DOHH2 (cell line): ENCODE measurements at regions not wholly inside any gene's neighbourhood (a gene's known extent, or its start where the extent isn't known, plus 50 kb on each side); places are given as distances from the start of the nearest gene placed in this dataset.

ENCODE experiments used
- H3F3A ChIP-seq: fragments of 200-600 bp; sonication (generic), shearing (Covaris generic); 2 replicates; pipeline ENCODE4 v1.6.0; 2016; ENCODE audit warnings: antibody characterized with exemption, mild to moderate bottlenecking; ENCODE audit not compliant: control insufficient read depth, insufficient read depth
- H3K27ac ChIP-seq: fragments of 200-600 bp; sonication (generic); 2 replicates; pipeline ENCODE4 v1.5.1; 2014; ENCODE audit warnings: low read depth, mild to moderate bottlenecking, low read length, moderate library complexity
- H3K27me3 ChIP-seq: fragments of 200-600 bp; sonication (generic); 2 replicates; pipeline ENCODE4 v1.6.1; 2014; ENCODE audit warnings: mild to moderate bottlenecking, low read length, mixed read lengths; ENCODE audit not compliant: control insufficient read depth
- H3K36me3 ChIP-seq: fragments of 200-600 bp; sonication (generic); 2 replicates; pipeline ENCODE4 v1.6.1; 2014; ENCODE audit warnings: mild to moderate bottlenecking, low read length, moderate library complexity, mixed read lengths; ENCODE audit not compliant: control insufficient read depth
- H3K4me1 ChIP-seq: fragments of 200-600 bp; sonication (generic); 2 replicates; pipeline ENCODE4 v1.6.1; 2014; ENCODE audit warnings: mild to moderate bottlenecking, low read length, mixed read lengths; ENCODE audit not compliant: control insufficient read depth
- H3K4me2 ChIP-seq: fragments of 200-600 bp; sonication (generic); 2 replicates; pipeline ENCODE4 v1.6.0; 2014; ENCODE audit warnings: mild to moderate bottlenecking, low read length, moderate library complexity
- H3K4me3 ChIP-seq: fragments of 200-600 bp; sonication (generic); 2 replicates; pipeline ENCODE4 v1.5.1; 2014; ENCODE audit warnings: mild to moderate bottlenecking, low read length, mixed read lengths
- H3K79me2 ChIP-seq: fragments of 200-600 bp; sonication (generic); 2 replicates; pipeline ENCODE4 v1.6.1; 2014; ENCODE audit warnings: mild to moderate bottlenecking, low read length, mixed read lengths; ENCODE audit not compliant: control insufficient read depth
- H3K9me2 ChIP-seq: fragments of 200-600 bp; sonication (generic); replicated peaks from 2 replicates; pipeline ENCODE4 v1.6.1; 2014; ENCODE audit warnings: mild to moderate bottlenecking, low read length, mixed read lengths; ENCODE audit not compliant: control insufficient read depth
- H3K9me3 ChIP-seq: fragments of 200-600 bp; sonication (generic); 2 replicates; pipeline ENCODE4 v1.6.1; 2014; ENCODE audit warnings: antibody characterized with exemption, low read length, mixed read lengths; ENCODE audit not compliant: control insufficient read depth, insufficient read depth
- H4K20me1 ChIP-seq: fragments of 200-600 bp; sonication (generic); 2 replicates; pipeline ENCODE4 v1.6.0; 2014; ENCODE audit warnings: low read depth, mild to moderate bottlenecking, antibody characterized with exemption, low read length, moderate library complexity; ENCODE audit not compliant: control insufficient read depth, insufficient read depth
- EZH2phosphoT487 ChIP-seq: fragments of 200-600 bp; sonication (generic); IDR thresholded peaks from 2 replicates; pipeline ENCODE4 v1.6.1; 2017; ENCODE audit warnings: borderline replicate concordance, mild to moderate bottlenecking, antibody characterized with exemption, low read length, moderate library complexity, mixed read lengths
- TF ChIP-seq, protein P1 (sequence below): fragments of 200-600 bp; sonication (generic); IDR thresholded peaks from one replicate; pipeline ENCODE4 v1.5.1; 2014; ENCODE audit warnings: antibody characterized with exemption, mild to moderate bottlenecking, low read depth, low read length; ENCODE audit not compliant: poor library complexity, severe bottlenecking

GRCh38 chr5:86314951-86315350 is 302.8 kb upstream of the COX7C start:
- H3K27me3 ChIP-seq, result no peaks in the 10 kb centered on the region
- TF ChIP-seq, protein P1, sequence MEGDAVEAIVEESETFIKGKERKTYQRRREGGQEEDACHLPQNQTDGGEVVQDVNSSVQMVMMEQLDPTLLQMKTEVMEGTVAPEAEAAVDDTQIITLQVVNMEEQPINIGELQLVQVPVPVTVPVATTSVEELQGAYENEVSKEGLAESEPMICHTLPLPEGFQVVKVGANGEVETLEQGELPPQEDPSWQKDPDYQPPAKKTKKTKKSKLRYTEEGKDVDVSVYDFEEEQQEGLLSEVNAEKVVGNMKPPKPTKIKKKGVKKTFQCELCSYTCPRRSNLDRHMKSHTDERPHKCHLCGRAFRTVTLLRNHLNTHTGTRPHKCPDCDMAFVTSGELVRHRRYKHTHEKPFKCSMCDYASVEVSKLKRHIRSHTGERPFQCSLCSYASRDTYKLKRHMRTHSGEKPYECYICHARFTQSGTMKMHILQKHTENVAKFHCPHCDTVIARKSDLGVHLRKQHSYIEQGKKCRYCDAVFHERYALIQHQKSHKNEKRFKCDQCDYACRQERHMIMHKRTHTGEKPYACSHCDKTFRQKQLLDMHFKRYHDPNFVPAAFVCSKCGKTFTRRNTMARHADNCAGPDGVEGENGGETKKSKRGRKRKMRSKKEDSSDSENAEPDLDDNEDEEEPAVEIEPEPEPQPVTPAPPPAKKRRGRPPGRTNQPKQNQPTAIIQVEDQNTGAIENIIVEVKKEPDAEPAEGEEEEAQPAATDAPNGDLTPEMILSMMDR, result no peak
- no peaks in the 10 kb centered on the region for H3K79me2 ChIP-seq
- no peaks in the 10 kb centered on the region for H3K4me1 ChIP-seq
- no peak overlapping the region for H3K27ac ChIP-seq
- H3K9me3 ChIP-seq, result no peaks in the 10 kb centered on the region
- H3K9me2 ChIP-seq, result no peaks in the 10 kb centered on the region
- H3F3A ChIP-seq, result no peaks in the 10 kb centered on the region
- no peaks in the 10 kb centered on the region for H4K20me1 ChIP-seq
- no peak overlapping the region for H3K4me2 ChIP-seq
- no peak overlapping the region for H3K4me3 ChIP-seq
- H3K36me3 ChIP-seq, result no peaks in the 10 kb centered on the region

GRCh38 chr5:86320266-86320665 is 297.5 kb upstream of the COX7C start:
- no peak overlapping the region for H3K4me2 ChIP-seq
- H3K79me2 ChIP-seq, result no peaks in the 10 kb centered on the region
- H3K4me3 ChIP-seq, result no peak overlapping the region
- no peaks in the 10 kb centered on the region for H4K20me1 ChIP-seq
- no peaks in the 10 kb centered on the region for H3K4me1 ChIP-seq
- no peak overlapping the region for H3K27ac ChIP-seq
- no peaks in the 10 kb centered on the region for H3K9me3 ChIP-seq
- H3K36me3 ChIP-seq, result no peaks in the 10 kb centered on the region
- no peaks in the 10 kb centered on the region for H3F3A ChIP-seq
- no peaks in the 10 kb centered on the region for H3K27me3 ChIP-seq
- H3K9me2 ChIP-seq, result no peaks in the 10 kb centered on the region
- no peak for TF ChIP-seq EZH2phosphoT487
- TF ChIP-seq, protein P1, result no peak

DNA sequence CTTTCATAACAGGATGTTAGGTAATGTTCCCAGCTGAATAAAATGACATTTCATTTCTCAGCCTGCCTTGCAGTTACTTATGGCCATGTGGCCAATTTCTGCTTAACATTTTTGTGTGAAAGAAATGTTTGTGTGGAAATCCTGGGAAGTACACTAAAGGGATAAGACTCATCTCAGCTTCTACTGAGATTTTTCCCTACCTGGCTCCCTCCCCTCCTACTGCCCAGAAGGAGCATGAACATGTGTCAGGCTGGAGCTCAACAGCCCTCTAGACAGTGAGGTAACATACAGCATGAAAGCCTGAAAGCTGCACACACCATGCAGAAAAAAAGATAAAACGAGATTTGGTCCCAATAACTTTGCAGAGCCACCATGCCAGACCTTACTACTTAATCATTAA is 288.4 kb upstream of the COX7C start:
- H3K79me2 ChIP-seq, result no peaks in the 10 kb centered on the region
- no peaks in the 10 kb centered on the region for H3F3A ChIP-seq
- H3K27ac ChIP-seq, result no peak overlapping the region
- no peaks in the 10 kb centered on the region for H3K9me3 ChIP-seq
- no peaks in the 10 kb centered on the region for H3K27me3 ChIP-seq
- H3K36me3 ChIP-seq, result no peaks in the 10 kb centered on the region
- H3K4me1 ChIP-seq, result no peaks in the 10 kb centered on the region
- no peaks in the 10 kb centered on the region; the same call in 1 of the 2 replicates for H3K9me2 ChIP-seq
- H4K20me1 ChIP-seq, result no peaks in the 10 kb centered on the region
- H3K4me3 ChIP-seq, result no peak overlapping the region
- H3K4me2 ChIP-seq, result no peak overlapping the region
- TF ChIP-seq EZH2phosphoT487, result no peak
- TF ChIP-seq, protein P1, result no peak

DNA sequence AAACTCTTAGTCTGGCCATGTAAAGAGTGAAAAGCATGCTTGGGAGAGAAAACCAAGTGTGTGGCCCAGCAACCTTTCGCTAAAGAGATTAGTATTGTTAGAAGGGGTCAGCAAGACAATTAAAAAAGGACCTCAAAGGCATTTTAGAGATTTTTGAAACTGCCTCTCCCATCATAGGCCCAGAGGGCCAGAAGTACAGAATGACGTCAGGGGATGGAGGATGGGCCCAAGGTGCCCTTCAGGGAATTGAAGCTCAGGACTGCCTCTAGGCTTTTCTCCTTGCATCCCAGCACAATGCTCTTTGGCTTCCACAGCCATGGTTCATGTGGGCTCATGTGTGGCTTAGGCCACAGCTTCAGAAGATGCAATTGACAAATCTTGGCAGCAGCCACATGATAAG is 287.0 kb upstream of the COX7C start:
- no peaks in the 10 kb centered on the region for H3K79me2 ChIP-seq
- no peaks in the 10 kb centered on the region for H3K9me3 ChIP-seq
- H3K27ac ChIP-seq, result no peak overlapping the region
- no peaks in the 10 kb centered on the region for H3K36me3 ChIP-seq
- H3F3A ChIP-seq, result no peaks in the 10 kb centered on the region
- TF ChIP-seq EZH2phosphoT487, result no peak
- TF ChIP-seq, protein P1, result no peak
- no peaks in the 10 kb centered on the region; the same call in 1 of the 2 replicates for H3K9me2 ChIP-seq
- no peaks in the 10 kb centered on the region for H4K20me1 ChIP-seq
- no peaks in the 10 kb centered on the region for H3K4me1 ChIP-seq
- no peaks in the 10 kb centered on the region for H3K27me3 ChIP-seq
- no peak overlapping the region for H3K4me2 ChIP-seq
- no peak overlapping the region for H3K4me3 ChIP-seq
